ENCODE measurements at regions not wholly inside any gene's neighbourhood (a gene's known extent, or its start where the extent isn't known, plus 50 kb on each side); places are given as distances from the start of the nearest gene placed in this dataset.

- H3K4me3 ChIP-seq (ENCODE audit: low read depth, low read length), result no peak overlapping the region
- TF ChIP-seq MYC (IDR thresholded peaks at IDR 0.05; ENCODE audit: low read depth, low read length) (no peak), POLR2A (IDR thresholded peaks at IDR 0.05; ENCODE audit: extremely low read depth, insufficient read length) (no peak), CTCF (IDR thresholded peaks at IDR 0.05; ENCODE audit: low read depth, low read length) (no peak), MAX (IDR thresholded peaks at IDR 0.05; ENCODE audit: low read depth, low read length) (no peak)
- no peak for DNase-seq (ENCODE audit: low read depth)
Measured at GRCh38 chr11:122317305-122317704, 201.3 kb upstream of the BLID start.

- no peak for DNase-seq (ENCODE audit: low read depth)
- TF ChIP-seq MYC (IDR thresholded peaks at IDR 0.05; ENCODE audit: low read depth, low read length) (no peak), POLR2A (IDR thresholded peaks at IDR 0.05; ENCODE audit: extremely low read depth, insufficient read length) (no peak)
- H3K4me3 ChIP-seq (ENCODE audit: low read depth, low read length), result no peak overlapping the region
Measured at GRCh38 chr11:122313581-122313980, 197.6 kb upstream of the BLID start.

GRCh38 chr11:122311216-122311755, 195.3 kb upstream of the BLID start:
- no peak overlapping the region for H3K4me3 ChIP-seq (ENCODE audit: low read depth, low read length)
- no peak for DNase-seq (ENCODE audit: low read depth)
- no peak for TF ChIP-seq MAX (IDR thresholded peaks at IDR 0.05; ENCODE audit: low read depth, low read length)
- no peak for TF ChIP-seq POLR2A (IDR thresholded peaks at IDR 0.05; ENCODE audit: extremely low read depth, insufficient read length)
- TF ChIP-seq MYC (IDR thresholded peaks at IDR 0.05; ENCODE audit: low read depth, low read length), result no peak
- no peak for TF ChIP-seq CTCF (IDR thresholded peaks at IDR 0.05; ENCODE audit: low read depth, low read length)

- H3K4me3 ChIP-seq (ENCODE audit: low read depth, low read length), result no peak overlapping the region
- TF ChIP-seq MAX (IDR thresholded peaks at IDR 0.05; ENCODE audit: low read depth, low read length), result no peak
- TF ChIP-seq POLR2A (IDR thresholded peaks at IDR 0.05; ENCODE audit: extremely low read depth, insufficient read length), result no peak
- no peak for TF ChIP-seq MYC (IDR thresholded peaks at IDR 0.05; ENCODE audit: low read depth, low read length)
- TF ChIP-seq CTCF (IDR thresholded peaks at IDR 0.05; ENCODE audit: low read depth, low read length), result no peak
- DNase-seq (ENCODE audit: low read depth), result no peak
Measured at GRCh38 chr11:122310766-122311165, 194.8 kb upstream of the BLID start.

- DNase-seq (ENCODE audit: low read depth), result peak; percentile 57
- TF ChIP-seq MAX (IDR thresholded peaks at IDR 0.05; ENCODE audit: low read depth, low read length) (no peak), CTCF (IDR thresholded peaks at IDR 0.05; ENCODE audit: low read depth, low read length) (no peak), POLR2A (IDR thresholded peaks at IDR 0.05; ENCODE audit: extremely low read depth, insufficient read length) (no peak), MYC (IDR thresholded peaks at IDR 0.05; ENCODE audit: low read depth, low read length) (no peak)
- peak overlapping the region; percentile 32 for H3K4me3 ChIP-seq (ENCODE audit: low read depth, low read length)
Measured at GRCh38 chr11:122309262-122309925, 193.4 kb upstream of the BLID start.

GRCh38 chr11:122308226-122308625, 192.2 kb upstream of the BLID start:
- TF ChIP-seq MAX (IDR thresholded peaks at IDR 0.05; ENCODE audit: low read depth, low read length) (no peak), CTCF (IDR thresholded peaks at IDR 0.05; ENCODE audit: low read depth, low read length) (no peak), POLR2A (IDR thresholded peaks at IDR 0.05; ENCODE audit: extremely low read depth, insufficient read length) (no peak), MYC (IDR thresholded peaks at IDR 0.05; ENCODE audit: low read depth, low read length) (no peak)
- no peak for DNase-seq (ENCODE audit: low read depth)
- no peak overlapping the region for H3K4me3 ChIP-seq (ENCODE audit: low read depth, low read length)
